ENCODE measurements at regions not wholly inside any gene's neighbourhood (a gene's known extent, or its start where the extent isn't known, plus 50 kb on each side); places are given as distances from the start of the nearest gene placed in this dataset.

DNA sequence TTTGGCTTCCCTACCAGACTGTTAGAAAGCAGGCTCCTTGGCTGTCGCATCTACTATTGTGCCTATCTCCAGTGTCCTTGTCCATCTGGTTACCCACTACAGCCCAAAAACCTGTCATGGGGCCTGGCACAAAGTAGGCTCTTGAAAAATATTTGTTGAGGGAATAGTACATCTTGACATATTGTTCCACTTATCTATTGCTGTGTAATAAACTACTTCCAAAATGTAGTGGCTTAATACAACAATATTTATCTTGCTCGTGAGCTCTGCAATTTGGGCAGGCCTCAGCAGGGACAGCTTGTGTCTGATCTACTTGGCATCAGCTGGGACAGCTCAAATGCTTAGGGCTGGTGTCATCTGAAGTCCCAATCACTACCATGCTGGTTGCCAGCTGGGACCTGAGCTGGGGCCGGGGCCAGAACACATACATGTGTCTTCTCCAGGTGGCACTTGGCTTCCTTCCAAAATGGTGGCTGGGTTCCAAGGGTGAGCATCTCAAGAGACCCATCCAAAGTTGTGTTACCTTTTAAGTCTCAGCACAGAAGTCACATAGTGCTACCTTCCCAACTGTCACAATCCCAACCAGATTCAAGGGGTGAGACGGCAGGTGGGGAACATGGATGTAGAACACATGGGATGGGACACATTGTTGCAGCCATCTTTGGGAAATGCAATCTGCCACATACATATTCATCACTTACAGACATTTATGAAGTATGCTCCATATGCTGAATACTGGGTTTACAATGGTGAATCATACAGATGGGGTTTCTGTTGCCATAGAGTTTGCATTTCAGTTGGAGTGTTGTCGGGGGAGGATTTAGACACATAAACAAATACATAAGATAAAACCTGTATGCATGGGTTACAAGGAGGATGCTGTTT lies 134.2 kb downstream of the FOXI3 start:
- Mint-ChIP-seq H3K9me3 (ENCODE audit: unreplicated experiment) (no peaks in the 10 kb centered on the region), H3K36me3 (ENCODE audit: low read depth, unreplicated experiment) (no peaks in the 10 kb centered on the region)
- TF ChIP-seq, protein P1, sequence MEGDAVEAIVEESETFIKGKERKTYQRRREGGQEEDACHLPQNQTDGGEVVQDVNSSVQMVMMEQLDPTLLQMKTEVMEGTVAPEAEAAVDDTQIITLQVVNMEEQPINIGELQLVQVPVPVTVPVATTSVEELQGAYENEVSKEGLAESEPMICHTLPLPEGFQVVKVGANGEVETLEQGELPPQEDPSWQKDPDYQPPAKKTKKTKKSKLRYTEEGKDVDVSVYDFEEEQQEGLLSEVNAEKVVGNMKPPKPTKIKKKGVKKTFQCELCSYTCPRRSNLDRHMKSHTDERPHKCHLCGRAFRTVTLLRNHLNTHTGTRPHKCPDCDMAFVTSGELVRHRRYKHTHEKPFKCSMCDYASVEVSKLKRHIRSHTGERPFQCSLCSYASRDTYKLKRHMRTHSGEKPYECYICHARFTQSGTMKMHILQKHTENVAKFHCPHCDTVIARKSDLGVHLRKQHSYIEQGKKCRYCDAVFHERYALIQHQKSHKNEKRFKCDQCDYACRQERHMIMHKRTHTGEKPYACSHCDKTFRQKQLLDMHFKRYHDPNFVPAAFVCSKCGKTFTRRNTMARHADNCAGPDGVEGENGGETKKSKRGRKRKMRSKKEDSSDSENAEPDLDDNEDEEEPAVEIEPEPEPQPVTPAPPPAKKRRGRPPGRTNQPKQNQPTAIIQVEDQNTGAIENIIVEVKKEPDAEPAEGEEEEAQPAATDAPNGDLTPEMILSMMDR (IDR thresholded peaks at IDR 0.05; ENCODE audit: unreplicated experiment), result no peak

GRCh38 chr2:88310787-88311186 lies 140.6 kb downstream of the THNSL2 start:
- H3K4me1 Mint-ChIP-seq (ENCODE audit: unreplicated experiment), result no peaks in the 10 kb centered on the region
- H3K9me3 Mint-ChIP-seq (ENCODE audit: unreplicated experiment), result no peaks in the 10 kb centered on the region
- H3K4me3 Mint-ChIP-seq (ENCODE audit: unreplicated experiment), result no peak overlapping the region
- no peaks in the 10 kb centered on the region for H3K36me3 Mint-ChIP-seq (ENCODE audit: low read depth, unreplicated experiment)
- peaks cover 2% of the 10 kb centered on the region for H3K27me3 Mint-ChIP-seq (ENCODE audit: unreplicated experiment)
- TF ChIP-seq, protein P1 (IDR thresholded peaks at IDR 0.05; ENCODE audit: unreplicated experiment), result no peak
- no peak overlapping the region for H3K27ac Mint-ChIP-seq (ENCODE audit: unreplicated experiment)
- no peak for DNase-seq (ENCODE audit: low spot score)

More for the DNA sequence above, 134.2 kb downstream of the FOXI3 start:
- DNase-seq (ENCODE audit: low spot score), result no peak
- Mint-ChIP-seq H3K27ac (ENCODE audit: unreplicated experiment) (no peak overlapping the region), H3K27me3 (ENCODE audit: unreplicated experiment) (no peaks in the 10 kb centered on the region), H3K4me3 (ENCODE audit: unreplicated experiment) (no peak overlapping the region), H3K4me1 (ENCODE audit: unreplicated experiment) (peaks cover 11% of the 10 kb centered on the region)

GRCh38 chr2:88307817-88308216 lies 137.7 kb downstream of the THNSL2 start:
- Mint-ChIP-seq H3K9me3 (ENCODE audit: unreplicated experiment) (no peaks in the 10 kb centered on the region), H3K4me1 (ENCODE audit: unreplicated experiment) (no peaks in the 10 kb centered on the region), H3K4me3 (ENCODE audit: unreplicated experiment) (no peak overlapping the region), H3K36me3 (ENCODE audit: low read depth, unreplicated experiment) (no peaks in the 10 kb centered on the region), H3K27me3 (ENCODE audit: unreplicated experiment) (peaks cover 2% of the 10 kb centered on the region), H3K27ac (ENCODE audit: unreplicated experiment) (no peak overlapping the region)
- DNase-seq (ENCODE audit: low spot score), result peak; percentile 37
- TF ChIP-seq, protein P1 (IDR thresholded peaks at IDR 0.05; ENCODE audit: unreplicated experiment), result peak; percentile 23

GRCh38 chr2:88303865-88304264 lies 133.7 kb downstream of the THNSL2 start:
- no peaks in the 10 kb centered on the region for H3K9me3 Mint-ChIP-seq (ENCODE audit: unreplicated experiment)
- no peaks in the 10 kb centered on the region for H3K36me3 Mint-ChIP-seq (ENCODE audit: low read depth, unreplicated experiment)
- H3K27me3 Mint-ChIP-seq (ENCODE audit: unreplicated experiment), result no peaks in the 10 kb centered on the region
- TF ChIP-seq, protein P1 (IDR thresholded peaks at IDR 0.05; ENCODE audit: unreplicated experiment), result no peak
- no peaks in the 10 kb centered on the region for H3K4me1 Mint-ChIP-seq (ENCODE audit: unreplicated experiment)
- H3K4me3 Mint-ChIP-seq (ENCODE audit: unreplicated experiment), result no peak overlapping the region
- DNase-seq (ENCODE audit: low spot score), result no peak
- no peak overlapping the region for H3K27ac Mint-ChIP-seq (ENCODE audit: unreplicated experiment)

- H3K4me3 Mint-ChIP-seq (ENCODE audit: unreplicated experiment), result no peak overlapping the region
- no peaks in the 10 kb centered on the region for H3K36me3 Mint-ChIP-seq (ENCODE audit: low read depth, unreplicated experiment)
Observed at GRCh38 chr2:88296247-88296646, 126.1 kb downstream of the THNSL2 start.

More at GRCh38 chr2:88296247-88296646, 126.1 kb downstream of the THNSL2 start:
- no peak for DNase-seq (ENCODE audit: low spot score)
- TF ChIP-seq, protein P1 (IDR thresholded peaks at IDR 0.05; ENCODE audit: unreplicated experiment), result no peak
- no peaks in the 10 kb centered on the region for H3K27me3 Mint-ChIP-seq (ENCODE audit: unreplicated experiment)
- no peak overlapping the region for H3K27ac Mint-ChIP-seq (ENCODE audit: unreplicated experiment)
- H3K9me3 Mint-ChIP-seq (ENCODE audit: unreplicated experiment), result no peaks in the 10 kb centered on the region
- H3K4me1 Mint-ChIP-seq (ENCODE audit: unreplicated experiment), result no peaks in the 10 kb centered on the region
